Fibroblast of peridontal ligament (primary cell): ENCODE measurements at regions not wholly inside any gene's neighbourhood (a gene's known extent, or its start where the extent isn't known, plus 50 kb on each side); places are given as distances from the start of the nearest gene placed in this dataset.
"Not testable (repeated sequence)": the region's sequence is repeated elsewhere in the genome, so short reads cannot be mapped to it uniquely, and the experiment has no call there.

Source experiments
- DNase-seq: peaks from one replicate; pipeline ENCODE4 v3.0.0-alpha.2; 2010; ENCODE audit errors: extremely low read depth

- no peak for DNase-seq
Observed at GRCh38 chr9:135356021-135356420, 123.6 kb upstream of the PPP1R26 start.

GRCh38 chr9:135356796-135357195 lies 122.8 kb upstream of the PPP1R26 start:
- no peak for DNase-seq

GRCh38 chr9:135357863-135358551 lies 121.6 kb upstream of the PPP1R26 start:
- DNase-seq: no peak

GRCh38 chr9:135358552-135358940 lies 121.0 kb upstream of the PPP1R26 start:
- no peak for DNase-seq

GRCh38 chr9:135359764-135360163 lies 119.8 kb upstream of the PPP1R26 start:
- no peak for DNase-seq

- no peak for DNase-seq
Observed at GRCh38 chr9:135360617-135361016, 119.0 kb upstream of the PPP1R26 start.

GRCh38 chr9:135361668-135362067 lies 117.9 kb upstream of the PPP1R26 start:
- not testable (repeated sequence) for DNase-seq

- no peak for DNase-seq
Observed at GRCh38 chr9:135363596-135363995, 116.0 kb upstream of the PPP1R26 start.

GRCh38 chr9:135365013-135365768 lies 114.4 kb upstream of the PPP1R26 start:
- no peak for DNase-seq

- no peak for DNase-seq
Observed at GRCh38 chr9:135366104-135366503, 113.5 kb upstream of the PPP1R26 start.

- DNase-seq: no peak
Observed at GRCh38 chr9:135369412-135369990, 110.1 kb upstream of the PPP1R26 start.

- no peak for DNase-seq
Observed at GRCh38 chr9:135370411-135371375, 108.9 kb upstream of the PPP1R26 start.

- DNase-seq: no peak
Observed at GRCh38 chr9:135371535-135371934, 108.0 kb upstream of the PPP1R26 start.

- DNase-seq: no peak
Observed at GRCh38 chr9:135372036-135372435, 107.5 kb upstream of the PPP1R26 start.

GRCh38 chr9:135372501-135373008 lies 107.0 kb upstream of the PPP1R26 start:
- no peak for DNase-seq

GRCh38 chr9:135373151-135373685 lies 106.4 kb upstream of the PPP1R26 start:
- no peak for DNase-seq

- DNase-seq: no peak
Observed at GRCh38 chr9:135373820-135374219, 105.8 kb upstream of the PPP1R26 start.

GRCh38 chr9:135374591-135374990 lies 105.0 kb upstream of the PPP1R26 start:
- no peak for DNase-seq

- no peak for DNase-seq
Observed at GRCh38 chr9:135375001-135375400, 104.6 kb upstream of the PPP1R26 start.

GRCh38 chr9:135376511-135377265 lies 102.9 kb upstream of the PPP1R26 start:
- DNase-seq: no peak

- DNase-seq: no peak
Observed at GRCh38 chr9:135377431-135377830, 102.2 kb upstream of the PPP1R26 start.
